HG03378 (cell line): ENCODE measurements at regions not wholly inside any gene's neighbourhood (a gene's known extent, or its start where the extent isn't known, plus 50 kb on each side); places are given as distances from the start of the nearest gene placed in this dataset.
"Not testable (repeated sequence)": the region's sequence is repeated elsewhere in the genome, so short reads cannot be mapped to it uniquely, and the experiment has no call there.

Source experiments
- ATAC-seq: cut with Tn5 transposase; IDR thresholded peaks from one replicate; pipeline ENCODE4 v1.9.1; 2021; ENCODE audit warnings: mild to moderate bottlenecking, moderate library complexity; ENCODE audit not compliant: unreplicated experiment

- no peak for ATAC-seq
These were observed 273.5 kb upstream of the PLET1 start for GRCh38 chr11:112534208-112534607.

- ATAC-seq: no peak
These were observed 276.4 kb upstream of the PLET1 start for GRCh38 chr11:112537026-112537425.

DNA sequence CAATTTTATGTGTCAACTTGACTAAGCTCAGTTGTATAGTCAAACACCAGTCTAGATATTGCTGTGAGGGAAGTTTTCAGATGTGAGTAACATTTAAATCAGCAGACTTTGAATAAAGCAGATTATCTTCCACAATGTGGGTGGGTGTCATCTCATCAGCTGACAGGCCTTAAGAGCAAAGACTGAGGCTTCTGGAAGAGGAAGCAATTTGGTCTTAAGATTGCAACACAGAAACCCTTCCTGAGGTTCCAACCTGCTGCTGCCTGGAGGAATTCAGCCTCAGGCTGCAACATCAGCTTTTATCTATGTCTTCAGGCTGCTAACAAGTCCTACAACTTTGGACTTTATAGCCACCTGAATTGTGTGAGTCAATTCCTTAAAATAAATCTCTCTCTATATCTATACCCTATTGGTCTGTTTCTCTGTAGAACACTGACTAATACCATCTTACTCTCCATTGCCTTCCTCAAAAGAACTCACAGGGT lies 277.2 kb upstream of the PLET1 start:
- ATAC-seq: no peak

- ATAC-seq: no peak
These were observed 278.0 kb upstream of the PLET1 start for GRCh38 chr11:112538534-112539280.

DNA sequence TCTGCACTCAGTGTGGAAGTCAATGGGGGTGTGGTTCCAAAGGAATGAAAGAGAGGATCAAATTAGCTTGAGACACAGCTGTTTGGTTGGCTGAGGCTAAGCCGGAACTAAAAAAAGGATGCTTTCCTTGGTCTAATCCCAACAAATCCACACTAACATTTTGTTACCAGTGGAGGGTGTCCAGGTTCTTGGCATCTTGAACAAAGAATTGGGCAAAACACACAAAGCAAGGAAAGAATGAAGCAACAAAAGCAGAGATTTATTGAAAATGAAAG lies 278.6 kb upstream of the PLET1 start:
- ATAC-seq: not testable (repeated sequence)

GRCh38 chr11:112539741-112540140 lies 279.1 kb upstream of the PLET1 start:
- ATAC-seq: no peak

DNA sequence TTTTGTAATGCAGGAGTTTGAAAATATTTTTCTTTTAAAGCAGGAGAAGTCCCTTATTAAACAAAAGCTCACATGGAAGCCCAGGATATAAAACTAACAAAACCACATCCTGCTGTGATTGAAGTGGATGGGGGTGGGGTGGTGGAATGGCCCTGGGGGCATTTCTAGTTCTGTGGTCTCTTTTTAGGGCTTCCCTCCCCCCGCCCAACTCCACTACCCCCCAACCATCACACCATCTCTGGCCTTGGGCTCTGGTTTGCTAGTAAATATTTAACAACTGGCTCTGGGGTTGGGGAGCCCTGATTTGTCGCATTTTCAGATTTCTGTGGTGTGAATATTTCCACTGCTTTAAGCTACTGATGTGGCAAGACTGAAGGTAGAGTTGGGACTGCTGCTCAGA lies 279.6 kb upstream of the PLET1 start:
- no peak for ATAC-seq

DNA sequence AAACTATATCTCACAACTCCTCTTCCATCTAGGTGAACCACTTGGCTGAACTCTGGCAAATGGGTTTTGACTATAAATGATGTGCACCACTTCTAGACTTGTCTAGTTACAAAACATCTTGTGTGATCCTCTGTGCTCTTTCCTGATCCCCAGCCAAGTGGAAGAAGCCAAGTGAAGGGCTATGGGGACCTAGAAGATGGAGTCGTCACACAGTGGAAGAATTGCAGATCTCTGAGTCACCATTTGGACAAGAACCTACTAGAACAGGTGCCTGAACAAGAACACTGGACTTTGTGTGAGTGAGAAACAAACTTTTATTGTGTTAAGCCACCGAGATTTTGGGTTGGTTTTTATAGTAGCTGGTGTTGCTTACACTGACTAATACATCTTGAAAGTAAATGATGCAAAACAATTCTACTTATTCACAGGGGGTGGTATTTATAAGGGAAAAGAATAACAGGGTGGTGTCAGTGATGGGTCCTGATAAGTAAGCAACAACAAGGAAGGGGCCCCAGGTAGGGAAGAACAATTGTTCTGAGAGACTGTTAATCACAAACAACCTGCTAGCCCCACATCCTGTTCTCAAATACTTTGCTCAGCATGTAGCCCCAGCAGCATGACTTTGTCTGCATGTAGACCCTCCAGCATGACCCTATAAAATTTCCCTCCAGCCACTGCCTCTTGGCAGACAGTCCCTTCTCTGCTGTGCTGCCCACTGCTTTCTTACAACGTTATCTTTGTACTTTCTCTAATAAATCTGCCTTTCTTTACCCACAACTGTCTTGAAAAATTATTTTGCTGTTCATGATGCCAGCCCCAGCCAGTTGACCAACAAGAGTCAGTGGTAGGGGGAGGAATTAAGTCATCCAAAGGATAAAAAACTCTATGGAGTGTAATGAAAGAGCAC lies 280.7 kb upstream of the PLET1 start:
- no peak for ATAC-seq

- no peak for ATAC-seq
These were observed 281.8 kb upstream of the PLET1 start for GRCh38 chr11:112542479-112542878.

DNA sequence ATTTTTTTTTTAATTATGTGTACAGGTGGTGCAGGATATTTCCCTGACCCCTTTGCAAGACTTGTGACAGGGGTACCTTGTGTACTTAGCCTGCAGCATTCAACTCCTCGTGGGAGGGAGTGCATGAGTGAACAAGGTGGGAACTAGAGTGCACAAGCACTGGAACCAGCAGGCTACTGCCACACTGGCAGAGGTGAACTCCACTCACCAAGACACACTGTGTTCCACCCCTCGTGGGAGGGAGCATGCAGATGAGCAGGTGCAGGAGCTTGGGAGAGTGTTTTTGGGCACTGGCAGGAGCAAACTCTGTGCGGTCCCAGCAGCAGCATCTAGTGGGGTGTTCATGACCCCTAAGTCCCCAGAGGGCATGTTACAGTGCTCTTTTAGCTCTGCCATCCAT lies 282.7 kb upstream of the PLET1 start:
- no peak for ATAC-seq

- ATAC-seq: no peak
These were observed 288.0 kb upstream of the PLET1 start for GRCh38 chr11:112548641-112549040.

DNA sequence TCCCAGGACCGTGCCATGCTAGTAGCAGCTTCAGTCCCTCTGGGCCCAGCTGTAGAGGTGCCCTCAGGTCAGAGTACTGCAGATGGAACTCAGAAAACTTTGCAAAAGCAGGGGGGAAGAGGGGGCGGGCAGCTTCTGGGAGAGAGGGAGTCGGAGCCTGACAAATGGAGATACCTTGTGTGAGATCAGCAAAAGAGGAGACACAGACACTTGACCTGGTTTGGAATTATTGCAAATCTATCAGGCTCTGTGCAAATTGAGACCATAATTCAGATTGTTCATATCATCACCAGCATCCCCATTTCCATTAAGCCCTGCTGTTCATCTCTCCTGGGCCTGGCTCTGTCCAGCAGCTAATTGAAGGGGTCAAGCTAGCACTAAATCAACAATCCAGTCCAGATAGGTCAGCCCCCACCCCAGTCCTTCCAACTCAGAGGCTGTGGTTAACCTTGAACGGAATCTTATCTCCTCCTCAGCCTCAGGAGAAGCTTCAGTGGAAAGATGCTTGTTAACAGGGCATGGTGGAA lies 292.6 kb upstream of the PLET1 start:
- ATAC-seq: no peak

GRCh38 chr11:112554586-112554985 lies 293.9 kb upstream of the PLET1 start:
- no peak for ATAC-seq

- no peak for ATAC-seq
These were observed 295.1 kb upstream of the PLET1 start for GRCh38 chr11:112555491-112556364.

GRCh38 chr11:112558691-112559090 lies 298.0 kb upstream of the PLET1 start:
- no peak for ATAC-seq

DNA sequence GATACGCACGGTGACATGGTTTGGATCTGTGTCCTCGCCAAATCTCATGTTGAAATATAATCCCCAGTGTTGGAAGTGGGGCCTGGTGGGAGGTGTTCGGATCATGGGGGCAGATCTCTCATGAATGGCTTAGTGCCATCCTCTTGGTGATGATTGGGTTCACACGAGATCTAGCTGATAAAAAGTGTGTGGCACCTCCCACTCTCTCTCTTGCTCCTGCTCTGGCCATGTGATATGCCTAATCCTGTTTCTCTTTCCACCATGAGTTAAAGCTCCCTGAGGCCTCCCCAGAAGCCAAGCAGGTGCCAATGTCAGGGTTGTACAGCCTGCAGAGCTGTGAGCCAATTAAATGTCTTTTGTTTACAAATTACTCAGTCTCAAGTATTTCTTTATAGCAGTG lies 303.1 kb upstream of the PLET1 start:
- ATAC-seq: no peak

- no peak for ATAC-seq
These were observed 303.7 kb upstream of the PLET1 start for GRCh38 chr11:112564228-112564955.

- no peak for ATAC-seq
These were observed 304.9 kb upstream of the PLET1 start for GRCh38 chr11:112565551-112565950.

DNA sequence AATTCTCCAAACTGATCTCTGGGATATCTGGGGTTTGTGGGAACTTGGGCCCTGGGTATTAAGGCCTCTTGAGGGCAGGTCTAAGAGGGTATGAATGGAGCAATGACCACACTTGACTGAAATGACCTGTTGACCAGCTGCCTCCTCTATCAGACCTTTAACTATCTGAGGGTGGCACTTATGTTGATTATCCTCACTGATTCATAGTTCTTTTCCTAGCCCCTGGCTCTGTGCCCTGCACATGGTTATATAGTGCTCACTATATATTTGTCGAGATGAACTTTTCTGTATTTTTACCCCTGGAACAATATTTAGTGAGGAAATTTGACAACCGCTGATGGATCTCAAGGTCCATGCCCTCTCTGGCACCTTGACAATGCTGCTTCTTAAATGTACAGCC lies 305.5 kb upstream of the PLET1 start:
- no peak for ATAC-seq

- no peak for ATAC-seq
These were observed 309.7 kb upstream of the PLET1 start for GRCh38 chr11:112570333-112570732.
